ENCODE measurements at regions not wholly inside any gene's neighbourhood (a gene's known extent, or its start where the extent isn't known, plus 50 kb on each side); places are given as distances from the start of the nearest gene placed in this dataset.

- H3K27me3 ChIP-seq (ENCODE audit: insufficient read depth, low read depth, low read length): no peaks in the 10 kb centered on the region
- no peak overlapping the region for H3K4me2 ChIP-seq (ENCODE audit: low read length)
- H2AFZ ChIP-seq (ENCODE audit: low read depth, low read length): no peak overlapping the region
- TF ChIP-seq CTCF (IDR thresholded peaks at IDR 0.05; ENCODE audit: poor library complexity, severe bottlenecking) (no peak), REST (IDR thresholded peaks at IDR 0.05; ENCODE audit: borderline replicate concordance) (no peak), MXI1 (conservative IDR thresholded peaks at IDR 0.05; ENCODE audit: poor library complexity, severe bottlenecking) (no peak), TAF1 (IDR thresholded peaks at IDR 0.05; ENCODE audit: low read depth) (no peak), RAD21 (conservative IDR thresholded peaks at IDR 0.05) (no peak), SMC3 (conservative IDR thresholded peaks at IDR 0.05; ENCODE audit: poor library complexity) (no peak), POLR2AphosphoS5 (IDR thresholded peaks at IDR 0.05) (no peak), EZH2 (IDR thresholded peaks at IDR 0.05; ENCODE audit: borderline replicate concordance, insufficient read depth, low read length, poor library complexity, severe bottlenecking) (no peak), EP300 (conservative IDR thresholded peaks at IDR 0.05; ENCODE audit: poor library complexity, severe bottlenecking) (no peak)
- H3K9me3 ChIP-seq (ENCODE audit: low read length): peaks cover 6% of the 10 kb centered on the region
- H4K20me1 ChIP-seq (ENCODE audit: insufficient read depth): no peaks in the 10 kb centered on the region
- H3K9me2 ChIP-seq (ENCODE audit: insufficient read depth, low read length): no peaks in the 10 kb centered on the region
- no peak overlapping the region for H3K27ac ChIP-seq (ENCODE audit: low read length)
- no peak overlapping the region for H3K4me3 ChIP-seq (ENCODE audit: low read length)
- H3K79me2 ChIP-seq (replicated peaks; ENCODE audit: insufficient read depth, low read length): no peaks in the 10 kb centered on the region
- H3K36me3 ChIP-seq (ENCODE audit: insufficient read depth, low read length): no peaks in the 10 kb centered on the region
- no peak overlapping the region for H3K9ac ChIP-seq (ENCODE audit: low read length)
- no peaks in the 10 kb centered on the region for H3F3A ChIP-seq (ENCODE audit: insufficient read depth, low read length, poor library complexity, severe bottlenecking)
Measured at GRCh38 chr16:63530208-63530607, 1494.0 kb upstream of the CDH8 start.

GRCh38 chr16:63527404-63527803 is 1491.2 kb upstream of the CDH8 start:
- Histone ChIP-seq H3K27ac (ENCODE audit: low read length) (no peak overlapping the region), H3K9me3 (ENCODE audit: low read length) (no peaks in the 10 kb centered on the region), H3K4me2 (ENCODE audit: low read length) (no peak overlapping the region), H2AFZ (ENCODE audit: low read depth, low read length) (no peak overlapping the region), H4K20me1 (ENCODE audit: insufficient read depth) (no peaks in the 10 kb centered on the region), H3K4me3 (ENCODE audit: low read length) (no peak overlapping the region), H3K27me3 (ENCODE audit: insufficient read depth, low read depth, low read length) (no peaks in the 10 kb centered on the region), H3K9me2 (ENCODE audit: insufficient read depth, low read length) (no peaks in the 10 kb centered on the region), H3K9ac (ENCODE audit: low read length) (no peak overlapping the region), H3K79me2 (replicated peaks; ENCODE audit: insufficient read depth, low read length) (no peaks in the 10 kb centered on the region), H3F3A (ENCODE audit: insufficient read depth, low read length, poor library complexity, severe bottlenecking) (no peaks in the 10 kb centered on the region), H3K36me3 (ENCODE audit: insufficient read depth, low read length) (no peaks in the 10 kb centered on the region)
- TF ChIP-seq EP300 (conservative IDR thresholded peaks at IDR 0.05; ENCODE audit: poor library complexity, severe bottlenecking) (no peak), REST (IDR thresholded peaks at IDR 0.05; ENCODE audit: borderline replicate concordance) (no peak), CTCF (IDR thresholded peaks at IDR 0.05; ENCODE audit: poor library complexity, severe bottlenecking) (no peak), RAD21 (conservative IDR thresholded peaks at IDR 0.05) (no peak), SMC3 (conservative IDR thresholded peaks at IDR 0.05; ENCODE audit: poor library complexity) (no peak), MXI1 (conservative IDR thresholded peaks at IDR 0.05; ENCODE audit: poor library complexity, severe bottlenecking) (no peak), TAF1 (IDR thresholded peaks at IDR 0.05; ENCODE audit: low read depth) (no peak), POLR2AphosphoS5 (IDR thresholded peaks at IDR 0.05) (no peak)
